SK-N-SH (cell line): ENCODE measurements at regions not wholly inside any gene's neighbourhood (a gene's known extent, or its start where the extent isn't known, plus 50 kb on each side); places are given as distances from the start of the nearest gene placed in this dataset.

Source experiments
- CTCF ChIP-seq: fragments of 200-600 bp; sonication (generic); IDR thresholded peaks from 2 replicates; pipeline ENCODE4 v1.6.1; 2017; ENCODE audit warnings: antibody characterized with exemption, mild to moderate bottlenecking, moderate library complexity
- ELF1 ChIP-seq: IDR thresholded peaks from 2 replicates; pipeline ENCODE4 v1.4.0; 2012
- EP300 ChIP-seq, 2 experiments: IDR thresholded peaks; 2 replicates each; pipeline versions ENCODE4 v1.4.0 to v1.6.1; 2012; ENCODE audit warnings: borderline replicate concordance in 1 of 2, low read depth in 1 of 2, low read length in 1 of 2
- EZH2phosphoT487 ChIP-seq: fragments of 200-600 bp; sonication (generic); IDR thresholded peaks from 2 replicates; pipeline ENCODE4 v1.6.1; 2017; ENCODE audit warnings: low read depth, mixed run types, mild to moderate bottlenecking, antibody characterized with exemption, moderate library complexity, borderline replicate concordance
- FOSL2 ChIP-seq: IDR thresholded peaks from 2 replicates; pipeline ENCODE4 v1.4.0; 2012; ENCODE audit warnings: low read depth, mild to moderate bottlenecking, moderate library complexity, borderline replicate concordance
- JUND ChIP-seq: IDR thresholded peaks from 2 replicates; pipeline ENCODE4 v1.4.0; 2012
- MXI1 ChIP-seq: IDR thresholded peaks from 2 replicates; pipeline ENCODE4 v1.6.1; 2012; ENCODE audit warnings: mild to moderate bottlenecking, low read depth, low read length, improper control_type of control experiment
- NFIC ChIP-seq: IDR thresholded peaks from 2 replicates; pipeline ENCODE4 v1.4.0; 2012; ENCODE audit warnings: borderline replicate concordance
- POLR2AphosphoS5 ChIP-seq: IDR thresholded peaks from 2 replicates; pipeline ENCODE4 v1.6.1; 2012; ENCODE audit warnings: low read depth, low read length
- RFX5 ChIP-seq: IDR thresholded peaks from 2 replicates; pipeline ENCODE4 v1.6.1; 2012; ENCODE audit warnings: mild to moderate bottlenecking, improper control_type of control experiment, low read length
- RXRA ChIP-seq: IDR thresholded peaks from 2 replicates; pipeline ENCODE4 v1.4.0; 2012; ENCODE audit warnings: low read depth, mild to moderate bottlenecking, borderline replicate concordance
- TAF1 ChIP-seq: IDR thresholded peaks from 2 replicates; pipeline ENCODE4 v1.6.1; 2012; ENCODE audit warnings: low read depth, mild to moderate bottlenecking, low read length, moderate library complexity, borderline replicate concordance
- ZBTB33 ChIP-seq: IDR thresholded peaks from 2 replicates; pipeline ENCODE4 v1.4.0; 2012; ENCODE audit warnings: low read depth, borderline replicate concordance

GRCh38 chr13:77975358-77976042 is 56.9 kb upstream of the EDNRB start:
- TF ChIP-seq CTCF (no peak), MXI1 (no peak), JUND (no peak), RFX5 (no peak), EP300 (IDR thresholded peaks at IDR 0.05; ENCODE audit: borderline replicate concordance in 1 of 2, low read depth in 1 of 2, low read length in 1 of 2) (no peak), ZBTB33 (no peak), TAF1 (no peak), EZH2phosphoT487 (no peak), NFIC (no peak), RXRA (no peak), ELF1 (no peak), POLR2AphosphoS5 (no peak), FOSL2 (no peak)
